Endothelial cell of hepatic sinusoid (primary cell): ENCODE measurements at regions not wholly inside any gene's neighbourhood (a gene's known extent, or its start where the extent isn't known, plus 50 kb on each side); places are given as distances from the start of the nearest gene placed in this dataset.

ENCODE experiments used
- in situ Hi-C: cut with HindIII; loops from 2 replicates; pipeline ENCODE4 v1.10.0; 2017; ENCODE audit warnings: low sequenced_read_pairs

DNA sequence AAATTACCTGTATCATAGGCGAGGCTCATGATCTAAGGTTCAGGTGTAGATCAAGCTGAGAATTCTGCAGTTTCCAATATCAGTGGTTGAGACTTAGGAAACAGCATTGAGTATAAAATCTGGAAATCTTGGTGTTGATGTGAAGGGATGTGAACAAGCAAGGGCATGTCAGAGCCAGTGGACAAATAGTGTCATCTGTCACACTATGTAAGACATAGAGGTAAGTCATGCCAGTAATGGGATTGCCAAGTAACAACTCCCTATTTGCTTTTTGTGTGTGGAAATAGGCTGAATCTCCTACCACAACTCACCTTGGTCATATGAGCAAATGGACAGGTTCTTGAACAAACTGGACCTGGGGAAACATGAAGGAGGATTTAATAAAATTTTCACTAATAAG is 334.5 kb upstream of the EMCN start:
- in situ Hi-C loops, result no loop called here

- in situ Hi-C loops, result no loop called here
Measured at GRCh38 chr4:100849319-100849718, 331.5 kb upstream of the EMCN start.

- in situ Hi-C loops, result no loop called here
Measured at GRCh38 chr4:100848841-100849240, 331.0 kb upstream of the EMCN start.

DNA sequence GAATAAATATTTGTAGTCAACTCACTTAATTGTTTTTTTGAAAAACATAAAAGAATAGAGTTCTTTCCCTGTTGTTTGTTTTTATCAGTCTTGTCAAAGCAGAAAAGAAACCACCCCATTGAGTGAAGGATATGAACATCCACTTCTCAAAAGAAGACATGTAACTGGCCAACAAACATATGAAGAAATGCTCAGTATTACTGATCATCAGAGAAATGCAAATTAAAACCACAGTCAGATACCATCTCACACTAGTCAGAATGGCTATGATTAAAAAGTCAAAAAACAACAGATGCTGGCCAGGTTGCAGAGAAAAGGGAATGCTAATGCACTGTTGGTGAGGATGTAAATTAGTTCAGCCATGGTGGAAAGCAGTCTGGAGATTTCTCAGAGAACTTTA is 326.1 kb upstream of the EMCN start:
- in situ Hi-C loops, result no loop called here

DNA sequence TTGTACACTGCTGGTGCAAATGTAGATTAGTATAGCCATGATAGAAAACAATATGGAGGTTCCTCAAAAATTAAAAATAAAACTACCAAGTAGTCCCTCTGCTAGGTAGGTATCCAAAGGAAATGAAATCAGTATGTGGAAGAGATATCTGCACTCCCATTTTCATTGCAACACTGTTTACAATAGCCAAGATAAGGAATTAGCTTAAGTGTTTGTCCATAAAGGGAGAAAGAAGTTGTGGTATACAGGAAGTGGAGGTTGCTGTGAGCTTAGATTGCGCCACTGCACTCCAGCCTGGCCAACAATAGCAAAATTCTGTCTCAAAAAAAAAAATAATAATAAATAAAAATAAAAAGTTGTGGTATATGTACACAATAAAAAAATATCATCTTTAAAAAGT is 325.0 kb upstream of the EMCN start:
- in situ Hi-C loops, result no loop called here

GRCh38 chr4:100841911-100842310 is 324.1 kb upstream of the EMCN start:
- in situ Hi-C loops, result no loop called here

- in situ Hi-C loops, result no loop called here
Measured at GRCh38 chr4:100839712-100840111, 321.9 kb upstream of the EMCN start.

- in situ Hi-C loops, result no loop called here
Measured at GRCh38 chr4:100838286-100838685, 320.5 kb upstream of the EMCN start.

DNA sequence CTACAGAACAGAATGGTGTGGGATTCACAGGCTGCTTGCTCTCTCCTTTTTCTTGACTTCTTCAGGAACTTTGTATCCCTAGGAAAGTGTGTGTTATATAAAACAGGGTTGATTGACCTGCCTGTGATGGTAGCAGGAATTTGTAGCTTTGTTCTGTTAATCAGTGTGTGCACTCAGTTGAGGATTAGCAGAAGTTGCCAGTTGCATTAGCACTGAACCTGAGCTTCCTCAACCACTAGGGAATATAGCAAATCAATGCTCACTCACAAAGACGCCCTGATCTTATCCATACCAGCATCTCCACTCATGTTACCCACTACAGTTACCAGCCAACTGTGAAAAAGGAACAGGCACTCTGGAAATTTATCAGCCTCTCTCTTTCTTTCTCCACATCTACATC is 319.1 kb upstream of the EMCN start:
- in situ Hi-C loops, result no loop called here

DNA sequence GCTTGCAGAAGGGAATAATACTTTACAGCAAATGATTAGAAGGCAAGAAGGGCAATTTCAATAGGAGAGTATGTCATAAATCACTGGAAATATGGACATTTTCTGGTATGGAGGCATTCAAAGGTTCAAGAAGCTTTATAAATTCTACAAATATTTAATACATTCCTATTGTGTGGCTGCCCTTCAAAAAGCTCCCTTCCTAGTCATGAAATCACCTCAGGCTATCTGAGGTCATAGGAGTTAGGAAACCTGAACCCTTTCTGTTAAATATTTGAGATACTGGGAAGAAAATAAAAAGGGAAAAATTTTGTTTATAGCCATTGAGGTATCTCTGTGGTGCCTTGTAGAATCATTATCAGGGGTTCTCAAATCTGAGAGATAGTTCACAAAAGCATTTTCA is 316.8 kb upstream of the EMCN start:
- in situ Hi-C loops, result no loop called here

DNA sequence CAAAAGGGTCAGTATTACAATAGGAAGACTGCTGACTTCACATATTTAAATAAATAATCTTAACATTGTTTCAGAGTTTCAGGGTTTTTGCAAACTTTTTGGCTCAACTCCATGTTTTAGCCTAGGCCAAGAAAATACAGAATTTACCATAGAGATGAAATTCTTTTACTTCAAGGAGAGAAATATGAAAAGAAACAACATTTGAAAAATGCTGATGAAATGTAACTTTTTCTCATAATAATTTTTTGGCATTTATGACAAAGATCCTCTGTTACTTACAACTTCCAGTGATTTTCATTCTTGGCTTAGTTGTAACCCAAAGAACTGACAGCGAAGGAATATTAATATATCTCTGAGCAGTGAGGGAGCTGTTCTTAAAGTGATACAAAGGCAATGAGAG is 316.1 kb upstream of the EMCN start:
- in situ Hi-C loops, result no loop called here

DNA sequence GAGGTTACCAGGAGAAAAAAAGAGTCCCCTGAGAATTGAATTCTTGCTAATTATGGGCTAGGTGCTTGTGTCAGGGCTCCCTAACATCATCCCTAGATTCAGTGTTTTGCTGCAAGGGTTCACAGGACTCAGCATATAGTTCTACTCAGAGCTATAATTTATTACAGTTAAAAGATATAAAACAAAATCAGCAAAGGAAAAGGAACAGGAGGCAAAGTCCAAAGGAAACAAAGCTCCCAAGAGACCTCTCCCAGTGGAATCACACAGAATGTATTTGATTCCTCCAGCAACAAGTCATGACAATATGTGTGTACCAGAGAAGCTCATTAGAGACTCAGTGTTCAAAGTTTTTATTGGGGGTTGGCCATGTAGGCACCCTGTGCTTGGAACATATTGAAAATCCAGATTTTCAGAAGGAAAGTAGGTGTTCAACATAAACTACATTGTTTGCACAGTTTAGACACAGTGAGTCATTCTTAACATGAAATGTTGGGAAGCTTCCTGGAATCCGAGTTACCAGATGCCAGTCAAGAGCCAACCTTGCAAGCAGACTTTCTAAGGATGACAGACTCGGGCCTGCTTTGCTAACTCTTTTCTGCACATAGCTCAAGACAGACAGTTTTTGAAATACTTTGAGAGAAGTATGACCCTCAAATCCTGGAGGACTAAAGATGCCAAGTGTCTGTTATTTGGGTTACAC is 311.3 kb upstream of the EMCN start:
- in situ Hi-C loops, result no loop called here

DNA sequence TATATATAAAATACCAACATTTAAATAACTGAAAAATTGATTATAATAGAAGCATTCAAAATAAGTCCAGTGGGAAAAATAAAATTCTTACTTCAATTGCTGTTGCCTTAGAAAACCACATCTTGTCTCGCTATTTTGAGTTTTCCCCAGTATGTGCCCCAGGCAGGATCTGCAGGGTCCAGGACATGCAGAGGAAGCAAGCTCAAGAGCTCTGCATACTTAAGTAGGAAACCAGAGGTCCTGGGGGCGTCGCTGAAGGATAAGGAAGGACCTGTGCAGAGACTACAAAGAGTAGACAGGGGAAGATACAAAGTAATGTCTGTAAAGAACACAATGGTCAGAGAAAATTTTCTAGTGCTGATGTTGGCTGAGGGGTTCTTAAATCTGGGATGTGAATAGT is 310.5 kb upstream of the EMCN start:
- in situ Hi-C loops, result no loop called here

DNA sequence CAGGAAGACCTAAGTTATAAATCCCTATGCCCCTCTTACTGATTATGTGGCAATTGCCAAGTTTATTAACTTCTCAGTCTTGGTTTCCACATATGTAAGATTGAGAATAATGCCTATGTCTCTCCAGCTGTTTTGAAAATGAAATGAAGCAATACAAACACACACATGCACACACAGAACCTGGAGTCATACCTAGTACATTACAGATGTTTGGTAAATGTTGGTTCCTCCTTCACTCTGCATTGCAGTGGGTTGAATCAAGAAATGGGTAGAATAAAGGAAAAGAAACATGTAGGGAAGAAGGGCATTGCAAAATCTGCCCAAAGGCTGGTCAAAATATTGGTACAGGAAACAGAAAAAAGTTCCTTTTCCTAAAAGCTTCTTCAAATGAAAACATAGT is 309.9 kb upstream of the EMCN start:
- in situ Hi-C loops, result no loop called here

- in situ Hi-C loops, result no loop called here
Measured at GRCh38 chr4:100826808-100827548, 309.2 kb upstream of the EMCN start.

DNA sequence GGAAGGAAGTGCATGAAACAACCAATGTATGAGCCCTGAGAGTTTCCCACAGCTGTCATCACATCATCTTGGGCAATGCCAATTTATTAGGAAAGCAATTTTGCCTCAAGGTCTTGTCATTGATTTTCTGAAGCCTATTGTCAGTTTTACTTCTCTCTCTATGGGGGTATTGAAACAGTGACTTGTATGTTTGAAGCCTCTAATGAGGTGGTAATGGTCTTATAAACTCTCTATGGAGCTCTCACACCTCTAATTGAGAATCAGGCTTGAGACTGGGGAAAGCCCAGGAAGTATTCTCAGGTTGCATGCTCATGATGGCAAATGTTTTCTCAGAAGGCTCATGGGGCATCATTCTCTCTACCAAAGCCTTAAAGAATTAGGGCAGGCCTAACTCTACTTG is 308.2 kb upstream of the EMCN start:
- in situ Hi-C loops, result no loop called here

- in situ Hi-C loops, result loop anchor here (5.0 kb wide), 1 partner anchor 57 kb away; no protein-coding TSS in a partner anchor
Measured at GRCh38 chr4:100823993-100824323, 306.1 kb upstream of the EMCN start.

GRCh38 chr4:100823066-100823992 is 305.5 kb upstream of the EMCN start:
- in situ Hi-C loops, result loop anchor here (5.0 kb wide), 1 partner anchor 56 kb away; no protein-coding TSS in a partner anchor

DNA sequence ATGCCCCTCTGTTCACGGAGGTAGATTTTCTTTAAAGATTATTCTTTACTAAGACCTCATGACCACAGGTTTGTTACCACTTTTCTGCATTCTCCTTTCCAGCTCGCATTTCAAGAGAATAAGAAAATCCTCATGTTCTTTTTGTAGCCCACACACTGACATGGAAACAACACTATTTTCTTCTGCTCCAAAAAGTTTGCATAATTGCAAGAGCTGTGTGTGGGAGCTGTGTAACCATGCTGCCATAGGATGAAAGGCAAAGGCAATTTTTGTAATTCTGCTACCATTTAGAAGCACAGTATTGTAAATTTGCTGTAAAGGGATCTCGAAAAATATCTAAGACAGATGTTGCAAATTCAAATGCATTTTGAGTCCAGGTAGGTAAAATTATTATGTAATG is 302.4 kb upstream of the EMCN start:
- in situ Hi-C loops, result loop anchor here (5.0 kb wide), 1 partner anchor 53 kb away; no protein-coding TSS in a partner anchor

DNA sequence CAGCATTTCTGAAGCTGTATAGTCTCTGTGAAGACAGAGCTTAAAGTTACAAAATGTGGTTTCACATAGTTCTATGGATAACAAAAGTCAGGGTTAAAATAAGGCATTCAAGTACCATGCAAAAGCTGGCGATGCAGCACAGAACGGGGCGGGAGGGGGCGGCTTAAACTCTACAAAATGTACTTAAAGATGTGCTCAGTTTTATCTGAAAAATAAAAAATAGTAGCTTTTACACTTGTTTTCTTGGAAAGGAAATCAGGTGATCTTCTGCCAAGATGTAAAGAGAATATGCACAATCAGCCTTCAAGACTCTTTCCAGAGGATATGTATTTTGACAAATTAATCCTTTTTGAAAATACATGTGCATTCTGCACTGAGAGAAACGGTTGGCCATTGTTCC is 301.7 kb upstream of the EMCN start:
- in situ Hi-C loops, result no loop called here

GRCh38 chr4:100816436-100817045 is 298.7 kb upstream of the EMCN start:
- in situ Hi-C loops, result no loop called here
